OCI-LY7 (cell line): ENCODE measurements at regions not wholly inside any gene's neighbourhood (a gene's known extent, or its start where the extent isn't known, plus 50 kb on each side); places are given as distances from the start of the nearest gene placed in this dataset.

Experiments
- BruUV-seq: library from RNA; stranded (reverse); fragments of 400-500 nt; replicated peaks from 2 replicates; lab custom pipeline; 2021; lab: Mats Ljungman, UMichigan
- CTCF ChIA-PET: fragments of 300-600 bp; sonication (Branson Sonifier 250); formaldehyde crosslinking; loops from one replicate; lab custom pipeline; 2022; ENCODE audit warnings: antibody characterized with exemption; ENCODE audit not compliant: unreplicated experiment; lab: Charles Lee
- POLR2A ChIA-PET: fragments of 300-600 bp; sonication (Branson Sonifier 250); formaldehyde crosslinking; loops from one replicate; lab custom pipeline; 2022; ENCODE audit warnings: antibody characterized with exemption; lab: Charles Lee
- DNase-seq: peaks from one replicate; pipeline ENCODE4 v3.0.0-alpha.2; 2015; ENCODE audit warnings: low spot score
- H2AFZ ChIP-seq: fragments of 200-600 bp; sonication (generic), shearing (Covaris generic); 2 replicates; pipeline ENCODE4 v1.6.1; 2014; ENCODE audit warnings: mild to moderate bottlenecking, antibody characterized with exemption, low read length, moderate library complexity
- H3K27ac ChIP-seq: fragments of 200-600 bp; sonication (generic); 2 replicates; pipeline ENCODE4 v1.5.1; 2014; ENCODE audit warnings: mixed run types, low read depth, mild to moderate bottlenecking, moderate library complexity, low read length, inconsistent platforms; ENCODE audit not compliant: poor library complexity, severe bottlenecking
- H3K36me3 ChIP-seq: fragments of 200-600 bp; sonication (generic); 2 replicates; pipeline ENCODE4 v1.6.1; 2014; ENCODE audit warnings: mild to moderate bottlenecking, antibody characterized with exemption, low read length, moderate library complexity, mixed read lengths; ENCODE audit not compliant: insufficient read depth
- H3K4me1 ChIP-seq: fragments of 200-600 bp; sonication (generic); 2 replicates; pipeline ENCODE4 v1.5.1; 2014; ENCODE audit warnings: mild to moderate bottlenecking, low read length; ENCODE audit not compliant: insufficient read depth, poor library complexity, severe bottlenecking
- H3K4me2 ChIP-seq: fragments of 200-600 bp; sonication (generic); 2 replicates; pipeline ENCODE4 v1.6.1; 2014; ENCODE audit warnings: mild to moderate bottlenecking, low read length
- H3K4me3 ChIP-seq: fragments of 200-600 bp; sonication (generic); 2 replicates; pipeline ENCODE4 v1.5.1; 2014; ENCODE audit warnings: mild to moderate bottlenecking, low read depth, low read length; ENCODE audit not compliant: poor library complexity, severe bottlenecking
- H3K79me2 ChIP-seq: fragments of 200-600 bp; sonication (generic); 2 replicates; pipeline ENCODE4 v1.6.1; 2016; ENCODE audit warnings: low read depth, mild to moderate bottlenecking, low read length, moderate library complexity, mixed read lengths; ENCODE audit not compliant: insufficient read depth
- H3K9me2 ChIP-seq: fragments of 200-600 bp; sonication (generic); 2 replicates; pipeline ENCODE4 v1.6.1; 2016; ENCODE audit warnings: mild to moderate bottlenecking, low read length, mixed read lengths; ENCODE audit not compliant: insufficient read depth
- H3K9me3 ChIP-seq: fragments of 200-600 bp; sonication (generic); 2 replicates; pipeline ENCODE4 v1.6.1; 2014; ENCODE audit warnings: mild to moderate bottlenecking, mixed run types, low read length, mixed read lengths
- H4K20me1 ChIP-seq: fragments of 200-600 bp; sonication (generic); 2 replicates; pipeline ENCODE4 v1.6.1; 2014; ENCODE audit warnings: mild to moderate bottlenecking, antibody characterized with exemption, low read length, moderate library complexity, mixed read lengths; ENCODE audit not compliant: insufficient read depth
- EZH2phosphoT487 ChIP-seq: fragments of 200-600 bp; sonication (generic); IDR thresholded peaks from 2 replicates; pipeline ENCODE4 v1.6.1; 2018; ENCODE audit warnings: low read depth, borderline replicate concordance, mild to moderate bottlenecking, mixed run types, antibody characterized with exemption, low read length, moderate library complexity, mixed read lengths
- intact Hi-C: fragments of 100-400 bp; cut with micrococcal nuclease; formaldehyde crosslinking; loops from one replicate; pipeline ENCODE4 v1.10.0; 2022; ENCODE audit not compliant: unreplicated experiment
- TF ChIP-seq, protein P1 (sequence below): fragments of 200-600 bp; sonication (generic); conservative IDR thresholded peaks from 2 replicates; pipeline ENCODE4 v1.5.1; 2014; ENCODE audit warnings: mild to moderate bottlenecking, antibody characterized with exemption, low read length, moderate library complexity, mixed read lengths

DNA sequence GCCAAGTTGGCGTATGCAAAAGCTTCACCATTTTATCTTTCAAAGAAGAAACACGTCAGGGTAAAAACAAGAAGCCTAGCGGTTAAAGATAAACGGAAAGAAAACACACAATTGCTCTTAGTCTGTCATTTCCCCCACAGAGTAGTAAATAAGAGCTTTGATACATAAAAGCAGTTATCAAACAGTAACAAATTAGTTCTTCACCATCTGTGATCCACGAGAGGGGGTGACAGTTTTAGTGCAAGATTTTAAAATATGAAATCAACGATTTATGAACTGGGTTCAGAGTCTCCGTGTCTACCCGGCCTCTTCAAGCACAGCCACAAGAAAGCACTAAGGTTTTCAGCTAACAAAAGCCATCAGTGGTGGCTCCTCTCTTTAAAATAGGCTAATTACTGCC, 703.9 kb upstream of the ID2 start:
- TF ChIP-seq, protein P1, sequence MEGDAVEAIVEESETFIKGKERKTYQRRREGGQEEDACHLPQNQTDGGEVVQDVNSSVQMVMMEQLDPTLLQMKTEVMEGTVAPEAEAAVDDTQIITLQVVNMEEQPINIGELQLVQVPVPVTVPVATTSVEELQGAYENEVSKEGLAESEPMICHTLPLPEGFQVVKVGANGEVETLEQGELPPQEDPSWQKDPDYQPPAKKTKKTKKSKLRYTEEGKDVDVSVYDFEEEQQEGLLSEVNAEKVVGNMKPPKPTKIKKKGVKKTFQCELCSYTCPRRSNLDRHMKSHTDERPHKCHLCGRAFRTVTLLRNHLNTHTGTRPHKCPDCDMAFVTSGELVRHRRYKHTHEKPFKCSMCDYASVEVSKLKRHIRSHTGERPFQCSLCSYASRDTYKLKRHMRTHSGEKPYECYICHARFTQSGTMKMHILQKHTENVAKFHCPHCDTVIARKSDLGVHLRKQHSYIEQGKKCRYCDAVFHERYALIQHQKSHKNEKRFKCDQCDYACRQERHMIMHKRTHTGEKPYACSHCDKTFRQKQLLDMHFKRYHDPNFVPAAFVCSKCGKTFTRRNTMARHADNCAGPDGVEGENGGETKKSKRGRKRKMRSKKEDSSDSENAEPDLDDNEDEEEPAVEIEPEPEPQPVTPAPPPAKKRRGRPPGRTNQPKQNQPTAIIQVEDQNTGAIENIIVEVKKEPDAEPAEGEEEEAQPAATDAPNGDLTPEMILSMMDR: no peak
- no peak for TF ChIP-seq EZH2phosphoT487
- intact Hi-C loops: no loop called here
- H2AFZ ChIP-seq: no peak overlapping the region
- H3K4me3 ChIP-seq: no peak overlapping the region
- H3K4me2 ChIP-seq: no peak overlapping the region
- POLR2A ChIA-PET: no interaction called here
- H3K9me2 ChIP-seq: no peaks in the 10 kb centered on the region
- no peaks in the 10 kb centered on the region for H4K20me1 ChIP-seq
- H3K36me3 ChIP-seq: no peaks in the 10 kb centered on the region
- no peak overlapping the region for H3K27ac ChIP-seq
- no peaks in the 10 kb centered on the region for H3K79me2 ChIP-seq
- no TSS peak for BruUV-seq
- CTCF ChIA-PET: no interaction called here
- H3K4me1 ChIP-seq: no peaks in the 10 kb centered on the region
- DNase-seq: no peak
- peaks cover 12% of the 10 kb centered on the region; the same call in 1 of the 2 replicates for H3K9me3 ChIP-seq

DNA sequence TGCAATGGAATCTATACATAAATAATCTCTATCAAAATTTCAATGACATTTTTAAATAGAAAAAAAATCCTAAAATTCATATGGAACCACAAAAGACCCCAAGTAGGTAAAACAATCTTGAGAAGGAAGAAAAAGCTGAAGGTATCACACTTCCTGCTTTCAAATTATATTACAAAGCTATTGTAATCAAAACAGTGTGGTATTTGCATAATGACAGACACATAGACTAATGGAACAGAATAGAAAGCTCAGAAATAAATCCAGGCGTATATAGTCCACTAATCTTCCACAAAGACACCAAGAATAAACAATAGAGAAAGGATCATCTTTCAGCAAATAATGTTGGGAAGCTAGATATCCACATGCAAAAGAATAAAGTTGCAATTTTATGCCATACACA, 699.8 kb upstream of the ID2 start:
- ChIA-PET CTCF (no interaction called here), POLR2A (interaction anchor here (0.6 to 1.4 kb wide), 4 partner anchors 9 to 1112 kb away, joined by 3 to 4 read pairs (median 4); no protein-coding TSS in a partner anchor)
- peaks cover 12% of the 10 kb centered on the region; the same call in 1 of the 2 replicates for H3K9me3 ChIP-seq
- DNase-seq: no peak
- no peaks in the 10 kb centered on the region for H4K20me1 ChIP-seq
- no peak for TF ChIP-seq EZH2phosphoT487
- TF ChIP-seq, protein P1: no peak
- H3K4me2 ChIP-seq: no peak overlapping the region
- BruUV-seq: no TSS peak
- no peaks in the 10 kb centered on the region for H3K36me3 ChIP-seq
- no peaks in the 10 kb centered on the region for H3K9me2 ChIP-seq
- H3K79me2 ChIP-seq: no peaks in the 10 kb centered on the region
- no peaks in the 10 kb centered on the region for H3K4me1 ChIP-seq
- H2AFZ ChIP-seq: no peak overlapping the region
- H3K4me3 ChIP-seq: no peak overlapping the region
- H3K27ac ChIP-seq: no peak overlapping the region
- intact Hi-C loops: no loop called here

DNA sequence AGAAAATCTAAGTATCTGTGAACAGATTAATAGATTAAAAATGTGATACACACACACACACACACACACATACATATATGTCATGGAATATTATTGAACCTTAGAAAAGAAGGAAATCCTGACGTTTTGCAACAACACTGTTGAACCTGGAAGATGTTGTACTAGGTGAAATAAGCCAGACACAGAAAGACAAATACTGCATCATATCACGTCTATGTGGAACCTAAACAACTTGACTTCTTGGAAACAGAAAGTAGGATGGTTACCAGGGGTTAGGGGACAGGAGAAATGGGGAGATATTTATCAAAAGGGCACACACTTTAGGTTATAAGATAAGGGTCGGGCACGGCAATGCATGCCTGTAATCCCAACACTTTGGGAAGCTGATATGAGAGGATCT, 698.4 kb upstream of the ID2 start:
- peaks cover 12% of the 10 kb centered on the region; the same call in 1 of the 2 replicates for H3K9me3 ChIP-seq
- H3K4me2 ChIP-seq: no peak overlapping the region
- no peaks in the 10 kb centered on the region for H3K36me3 ChIP-seq
- POLR2A ChIA-PET: interaction anchor here (1.4 kb wide), 1 partner anchor 8 kb away, joined by 4 read pairs; no protein-coding TSS in a partner anchor
- H3K9me2 ChIP-seq: no peaks in the 10 kb centered on the region
- intact Hi-C loops: no loop called here
- CTCF ChIA-PET: no interaction called here
- H2AFZ ChIP-seq: no peak overlapping the region
- no peak overlapping the region for H3K27ac ChIP-seq
- no peaks in the 10 kb centered on the region for H3K4me1 ChIP-seq
- no TSS peak for BruUV-seq
- DNase-seq: no peak
- H3K4me3 ChIP-seq: no peak overlapping the region
- no peaks in the 10 kb centered on the region for H3K79me2 ChIP-seq
- TF ChIP-seq, protein P1: no peak
- no peak for TF ChIP-seq EZH2phosphoT487
- H4K20me1 ChIP-seq: no peaks in the 10 kb centered on the region
